ENCODE measurements at regions not wholly inside any gene's neighbourhood (a gene's known extent, or its start where the extent isn't known, plus 50 kb on each side); places are given as distances from the start of the nearest gene placed in this dataset.
"Not testable (repeated sequence)": the region's sequence is repeated elsewhere in the genome, so short reads cannot be mapped to it uniquely, and the experiment has no call there.

- Histone ChIP-seq H3K27ac (ENCODE audit: low read length in 2 of 2) (no peak overlapping the region), H3K9ac (ENCODE audit: low read length) (no peak overlapping the region), H3K9me3 (ENCODE audit: control extremely low read depth in 1 of 3, control insufficient read depth in 2 of 3, insufficient read depth in 1 of 3, low read length in 2 of 3) (peaks cover 0 to 4% (median 4%) of the 10 kb centered on the region in 3 donors), H2AFZ (ENCODE audit: insufficient read depth, low read depth, low read length, poor library complexity, severe bottlenecking) (no peak overlapping the region), H4K20me1 (ENCODE audit: control insufficient read depth, insufficient read depth, low read length, poor library complexity, severe bottlenecking) (no peaks in the 10 kb centered on the region), H3K79me2 (ENCODE audit: control insufficient read depth, insufficient read depth, low read length) (no peaks in the 10 kb centered on the region), H3K27me3 (replicated peaks in 1 of 4; ENCODE audit: control extremely low read depth in 1 of 4, control insufficient read depth in 3 of 4, insufficient read depth in 4 of 4, low read length in 3 of 4) (no peaks in the 10 kb centered on the region), H3K4me3 (ENCODE audit: control extremely low read depth in 1 of 5, extremely low read depth in 1 of 5, insufficient read depth in 1 of 5, low read depth in 2 of 5, low read length in 4 of 5) (no peak overlapping the region), H3K36me3 (replicated peaks in 1 of 2; ENCODE audit: control extremely low read depth in 1 of 2, control insufficient read depth in 1 of 2, extremely low read depth in 1 of 2, insufficient read depth in 2 of 2, low read length in 1 of 2) (no peaks in the 10 kb centered on the region), H3K4me2 (replicated peaks; ENCODE audit: low read depth, low read length, poor library complexity, severe bottlenecking) (no peak overlapping the region), H3K4me1 (ENCODE audit: control insufficient read depth in 2 of 2, insufficient read depth in 2 of 2, low read length in 2 of 2) (no peaks in the 10 kb centered on the region)
- WGBS (ENCODE audit: insufficient coverage), result 75% methylated on average over 1 of the region's 2 CpGs
- DNase-seq (no peak), ATAC-seq (ENCODE audit: low read depth) (no peak)
- H3K27me3 Mint-ChIP-seq, result peaks cover 7% of the 10 kb centered on the region
- H3K27ac Mint-ChIP-seq, result no peak overlapping the region
- H3K9me3 Mint-ChIP-seq (ENCODE audit: insufficient read depth), result no peaks in the 10 kb centered on the region
- H3K4me1 Mint-ChIP-seq, result no peaks in the 10 kb centered on the region
- POLR2A ChIA-PET, result no interaction called here
- CTCF ChIA-PET, result no interaction called here
- intact Hi-C loops (cut with micrococcal nuclease), result loop anchor here (10.0 kb wide), 1 partner anchor 60 kb away; no protein-coding TSS in a partner anchor
- TF ChIP-seq EZH2 (IDR thresholded peaks at IDR 0.05; ENCODE audit: borderline replicate concordance, insufficient read depth, low read depth, low read length, poor library complexity, severe bottlenecking), result no peak
- TF ChIP-seq CTCF (IDR thresholded peaks at IDR 0.05), result no peak
- no peak overlapping the region for H3K4me3 Mint-ChIP-seq
Observed at GRCh38 chr9:107824556-107824955, 335.0 kb upstream of the KLF4 start.

- DNase-seq (no peak), ATAC-seq (ENCODE audit: low read depth) (no peak)
- no peak for TF ChIP-seq EZH2 (IDR thresholded peaks at IDR 0.05; ENCODE audit: borderline replicate concordance, insufficient read depth, low read depth, low read length, poor library complexity, severe bottlenecking)
- no peak for TF ChIP-seq CTCF (IDR thresholded peaks at IDR 0.05)
- no peak overlapping the region for H3K4me3 Mint-ChIP-seq
- CTCF ChIA-PET, result no interaction called here
- intact Hi-C loops (cut with micrococcal nuclease), result loop anchor here (10.0 kb wide), 1 partner anchor 55 kb away; no protein-coding TSS in a partner anchor
- WGBS (ENCODE audit: insufficient coverage), result 95% methylated on average over 7 of the region's 14 CpGs
- H3K27ac Mint-ChIP-seq, result no peak overlapping the region
- H3K9me3 Mint-ChIP-seq (ENCODE audit: insufficient read depth), result no peaks in the 10 kb centered on the region
- no peaks in the 10 kb centered on the region for H3K4me1 ChIP-seq (ENCODE audit: control insufficient read depth in 2 of 2, insufficient read depth in 2 of 2, low read length in 2 of 2)
- H3K27me3 Mint-ChIP-seq, result peaks cover 7% of the 10 kb centered on the region
- no peak overlapping the region for H2AFZ ChIP-seq (ENCODE audit: insufficient read depth, low read depth, low read length, poor library complexity, severe bottlenecking)
- POLR2A ChIA-PET, result no interaction called here
- no peaks in the 10 kb centered on the region for H3K9me3 ChIP-seq (ENCODE audit: control extremely low read depth in 1 of 3, control insufficient read depth in 2 of 3, insufficient read depth in 1 of 3, low read length in 2 of 3)
- no peaks in the 10 kb centered on the region for H3K4me1 Mint-ChIP-seq
- no peaks in the 10 kb centered on the region for H4K20me1 ChIP-seq (ENCODE audit: control insufficient read depth, insufficient read depth, low read length, poor library complexity, severe bottlenecking)
- H3K9ac ChIP-seq (ENCODE audit: low read length), result no peak overlapping the region
- no peaks in the 10 kb centered on the region for H3K36me3 ChIP-seq (replicated peaks in 1 of 2; ENCODE audit: control extremely low read depth in 1 of 2, control insufficient read depth in 1 of 2, extremely low read depth in 1 of 2, insufficient read depth in 2 of 2, low read length in 1 of 2)
- H3K4me3 ChIP-seq (ENCODE audit: control extremely low read depth in 1 of 5, extremely low read depth in 1 of 5, insufficient read depth in 1 of 5, low read depth in 2 of 5, low read length in 4 of 5), result no peak overlapping the region
- H3K4me2 ChIP-seq (replicated peaks; ENCODE audit: low read depth, low read length, poor library complexity, severe bottlenecking), result no peak overlapping the region
- no peak overlapping the region for H3K27ac ChIP-seq (ENCODE audit: low read length in 2 of 2)
- no peaks in the 10 kb centered on the region for H3K79me2 ChIP-seq (ENCODE audit: control insufficient read depth, insufficient read depth, low read length)
- no peaks in the 10 kb centered on the region for H3K27me3 ChIP-seq (replicated peaks in 1 of 4; ENCODE audit: control extremely low read depth in 1 of 4, control insufficient read depth in 3 of 4, insufficient read depth in 4 of 4, low read length in 3 of 4)
Observed at GRCh38 chr9:107819772-107820565, 330.4 kb upstream of the KLF4 start.

DNA sequence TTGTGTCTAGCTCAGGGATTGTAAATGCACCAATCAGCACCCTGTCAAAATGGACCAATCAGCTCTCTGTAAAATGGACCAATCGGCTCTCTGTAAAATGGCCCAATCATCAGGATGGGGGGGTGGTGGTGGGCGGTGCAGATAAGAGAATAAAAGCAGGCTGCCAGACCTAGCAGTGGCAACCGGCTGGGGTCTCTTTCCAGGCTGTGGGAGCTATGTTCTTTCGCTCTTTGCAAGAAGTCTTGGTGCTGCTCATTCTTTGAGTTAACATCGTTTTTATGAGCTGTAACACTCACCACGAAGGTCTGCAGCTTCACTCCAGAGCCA, 328.9 kb upstream of the KLF4 start:
- H3K4me3 Mint-ChIP-seq; H3K4me1 Mint-ChIP-seq; POLR2A ChIA-PET; H3K4me3 ChIP-seq (ENCODE audit: control extremely low read depth in 1 of 5, extremely low read depth in 1 of 5, insufficient read depth in 1 of 5, low read depth in 2 of 5, low read length in 4 of 5); H3K4me1 ChIP-seq (ENCODE audit: control insufficient read depth in 2 of 2, insufficient read depth in 2 of 2, low read length in 2 of 2); intact Hi-C loops (cut with micrococcal nuclease); H3K9me3 ChIP-seq (ENCODE audit: control extremely low read depth in 1 of 3, control insufficient read depth in 2 of 3, insufficient read depth in 1 of 3, low read length in 2 of 3); H3K9ac ChIP-seq (ENCODE audit: low read length); DNase-seq; H3K9me3 Mint-ChIP-seq (ENCODE audit: insufficient read depth); H3K4me2 ChIP-seq (replicated peaks; ENCODE audit: low read depth, low read length, poor library complexity, severe bottlenecking); H3K36me3 ChIP-seq (replicated peaks in 1 of 2; ENCODE audit: control extremely low read depth in 1 of 2, control insufficient read depth in 1 of 2, extremely low read depth in 1 of 2, insufficient read depth in 2 of 2, low read length in 1 of 2); H3K27ac ChIP-seq (ENCODE audit: low read length in 2 of 2); H3K27ac Mint-ChIP-seq; H3K79me2 ChIP-seq (ENCODE audit: control insufficient read depth, insufficient read depth, low read length); H4K20me1 ChIP-seq (ENCODE audit: control insufficient read depth, insufficient read depth, low read length, poor library complexity, severe bottlenecking); CTCF ChIA-PET; H3K27me3 ChIP-seq (replicated peaks in 1 of 4; ENCODE audit: control extremely low read depth in 1 of 4, control insufficient read depth in 3 of 4, insufficient read depth in 4 of 4, low read length in 3 of 4); H2AFZ ChIP-seq (ENCODE audit: insufficient read depth, low read depth, low read length, poor library complexity, severe bottlenecking); H3K27me3 Mint-ChIP-seq; ATAC-seq (ENCODE audit: low read depth): not testable (repeated sequence)
- WGBS (ENCODE audit: insufficient coverage), result 95% methylated on average over 6 of the region's 6 CpGs

Measured in B cell (primary cell).